MM.1S (cell line): ENCODE measurements at regions not wholly inside any gene's neighbourhood (a gene's known extent, or its start where the extent isn't known, plus 50 kb on each side); places are given as distances from the start of the nearest gene placed in this dataset.

Experiments used
- DNase-seq: peaks from one replicate; pipeline ENCODE4 v3.0.0-alpha.2; 2015
- H2AFZ ChIP-seq: fragments of 300-600 bp; sonication (generic); 2 replicates; pipeline ENCODE4 v1.6.0; 2016; ENCODE audit warnings: antibody characterized with exemption, low read length
- H3F3A ChIP-seq: fragments of 300-600 bp; sonication (generic); 2 replicates; pipeline ENCODE4 v1.6.1; 2016; ENCODE audit warnings: mild to moderate bottlenecking, antibody characterized with exemption, low read length, moderate library complexity, mixed read lengths; ENCODE audit not compliant: insufficient read depth
- H3K27ac ChIP-seq: fragments of 300-600 bp; sonication (generic); 2 replicates; pipeline ENCODE4 v1.5.1; 2016; ENCODE audit warnings: mild to moderate bottlenecking, low read length
- H3K27me3 ChIP-seq: fragments of 300-600 bp; sonication (generic); replicated peaks from 2 replicates; pipeline ENCODE4 v1.6.0; 2016; ENCODE audit warnings: low read length; ENCODE audit not compliant: insufficient read depth
- H3K36me3 ChIP-seq: fragments of 300-600 bp; sonication (generic); replicated peaks from 2 replicates; pipeline ENCODE4 v1.6.1; 2016; ENCODE audit warnings: mild to moderate bottlenecking, low read length, mixed read lengths; ENCODE audit not compliant: insufficient read depth
- H3K4me1 ChIP-seq: fragments of 300-600 bp; sonication (generic); 2 replicates; pipeline ENCODE4 v1.6.1; 2016; ENCODE audit warnings: low read length, mixed read lengths
- H3K4me2 ChIP-seq: fragments of 300-600 bp; sonication (generic); 2 replicates; pipeline ENCODE4 v1.6.0; 2016; ENCODE audit warnings: low read depth, low read length
- H3K4me3 ChIP-seq: fragments of 300-600 bp; sonication (generic); 2 replicates; pipeline ENCODE4 v1.5.1; 2016; ENCODE audit warnings: low read length, mixed read lengths
- H3K79me2 ChIP-seq: fragments of 300-600 bp; sonication (generic); 2 replicates; pipeline ENCODE4 v1.6.1; 2016; ENCODE audit warnings: mixed run types, low read length, mixed read lengths
- H3K9ac ChIP-seq: fragments of 300-600 bp; sonication (generic); 2 replicates; pipeline ENCODE4 v1.6.1; 2016; ENCODE audit warnings: low read length, mixed read lengths
- H3K9me2 ChIP-seq: fragments of 300-600 bp; sonication (generic); replicated peaks from 2 replicates; pipeline ENCODE4 v1.6.1; 2016; ENCODE audit warnings: mild to moderate bottlenecking, low read length, mixed read lengths; ENCODE audit not compliant: insufficient read depth
- H3K9me3 ChIP-seq: fragments of 300-600 bp; sonication (generic); replicated peaks from 2 replicates; pipeline ENCODE4 v1.6.1; 2016; ENCODE audit warnings: mild to moderate bottlenecking, low read length, mixed read lengths; ENCODE audit not compliant: insufficient read depth
- H4K20me1 ChIP-seq: fragments of 300-600 bp; sonication (generic); 2 replicates; pipeline ENCODE4 v1.6.1; 2016; ENCODE audit warnings: mild to moderate bottlenecking, low read length, moderate library complexity, mixed read lengths; ENCODE audit not compliant: insufficient read depth
- EZH2 ChIP-seq: fragments of 300-600 bp; sonication (generic); optimal IDR thresholded peaks from 2 replicates; pipeline ENCODE3; 2017; ENCODE audit warnings: low read depth, mild to moderate bottlenecking, antibody characterized with exemption, low read length, mixed read lengths
- EZH2phosphoT487 ChIP-seq: fragments of 300-600 bp; sonication (generic); IDR thresholded peaks from 2 replicates; pipeline ENCODE4 v1.6.1; 2018; ENCODE audit warnings: antibody characterized with exemption, low read length
- TF ChIP-seq, protein P1 (sequence below): fragments of 300-600 bp; sonication (generic); IDR thresholded peaks from 2 replicates; pipeline ENCODE4 v1.5.1; 2016; ENCODE audit warnings: antibody characterized with exemption, low read length, mixed read lengths

- H3K27me3 ChIP-seq, result no peaks in the 10 kb centered on the region
- no peak overlapping the region for H3K9ac ChIP-seq
- H3F3A ChIP-seq, result no peaks in the 10 kb centered on the region
- no peaks in the 10 kb centered on the region for H3K9me3 ChIP-seq
- no peak for DNase-seq
- no peak overlapping the region for H2AFZ ChIP-seq
- no peaks in the 10 kb centered on the region for H3K4me1 ChIP-seq
- no peaks in the 10 kb centered on the region for H3K36me3 ChIP-seq
- TF ChIP-seq EZH2 (no peak), EZH2phosphoT487 (no peak)
- TF ChIP-seq, protein P1, sequence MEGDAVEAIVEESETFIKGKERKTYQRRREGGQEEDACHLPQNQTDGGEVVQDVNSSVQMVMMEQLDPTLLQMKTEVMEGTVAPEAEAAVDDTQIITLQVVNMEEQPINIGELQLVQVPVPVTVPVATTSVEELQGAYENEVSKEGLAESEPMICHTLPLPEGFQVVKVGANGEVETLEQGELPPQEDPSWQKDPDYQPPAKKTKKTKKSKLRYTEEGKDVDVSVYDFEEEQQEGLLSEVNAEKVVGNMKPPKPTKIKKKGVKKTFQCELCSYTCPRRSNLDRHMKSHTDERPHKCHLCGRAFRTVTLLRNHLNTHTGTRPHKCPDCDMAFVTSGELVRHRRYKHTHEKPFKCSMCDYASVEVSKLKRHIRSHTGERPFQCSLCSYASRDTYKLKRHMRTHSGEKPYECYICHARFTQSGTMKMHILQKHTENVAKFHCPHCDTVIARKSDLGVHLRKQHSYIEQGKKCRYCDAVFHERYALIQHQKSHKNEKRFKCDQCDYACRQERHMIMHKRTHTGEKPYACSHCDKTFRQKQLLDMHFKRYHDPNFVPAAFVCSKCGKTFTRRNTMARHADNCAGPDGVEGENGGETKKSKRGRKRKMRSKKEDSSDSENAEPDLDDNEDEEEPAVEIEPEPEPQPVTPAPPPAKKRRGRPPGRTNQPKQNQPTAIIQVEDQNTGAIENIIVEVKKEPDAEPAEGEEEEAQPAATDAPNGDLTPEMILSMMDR, result no peak
- H3K4me3 ChIP-seq, result no peak overlapping the region
- H4K20me1 ChIP-seq, result no peaks in the 10 kb centered on the region
- H3K27ac ChIP-seq, result no peak overlapping the region
- no peak overlapping the region for H3K4me2 ChIP-seq
- no peaks in the 10 kb centered on the region for H3K9me2 ChIP-seq
- no peaks in the 10 kb centered on the region for H3K79me2 ChIP-seq
Observed at GRCh38 chr3:84510007-84510406, 448.8 kb upstream of the CADM2 start.

GRCh38 chr3:84522893-84523292 lies 435.9 kb upstream of the CADM2 start:
- Histone ChIP-seq H2AFZ (no peak overlapping the region), H3K9me3 (no peaks in the 10 kb centered on the region), H3K36me3 (no peaks in the 10 kb centered on the region), H3K4me3 (no peak overlapping the region), H3F3A (no peaks in the 10 kb centered on the region), H3K9me2 (no peaks in the 10 kb centered on the region), H3K27me3 (no peaks in the 10 kb centered on the region), H3K9ac (no peak overlapping the region), H3K79me2 (no peaks in the 10 kb centered on the region), H3K27ac (no peak overlapping the region), H4K20me1 (no peaks in the 10 kb centered on the region), H3K4me2 (no peak overlapping the region), H3K4me1 (no peaks in the 10 kb centered on the region)
- DNase-seq, result no peak
- TF ChIP-seq, protein P1, result no peak
- TF ChIP-seq EZH2phosphoT487, result no peak
- no peak for TF ChIP-seq EZH2

- no peak for DNase-seq
- no peak for TF ChIP-seq EZH2phosphoT487
- Histone ChIP-seq H3K79me2 (no peaks in the 10 kb centered on the region), H4K20me1 (no peaks in the 10 kb centered on the region), H3F3A (no peaks in the 10 kb centered on the region), H3K4me2 (no peak overlapping the region), H3K4me3 (no peak overlapping the region), H3K4me1 (no peaks in the 10 kb centered on the region), H3K27ac (no peak overlapping the region), H2AFZ (no peak overlapping the region), H3K27me3 (no peaks in the 10 kb centered on the region), H3K36me3 (no peaks in the 10 kb centered on the region), H3K9me2 (no peaks in the 10 kb centered on the region), H3K9ac (no peak overlapping the region), H3K9me3 (no peaks in the 10 kb centered on the region)
Observed at GRCh38 chr3:84536916-84537315, 421.9 kb upstream of the CADM2 start.

GRCh38 chr3:84538597-84538996 lies 420.2 kb upstream of the CADM2 start:
- Histone ChIP-seq H3K9ac (no peak overlapping the region), H3F3A (no peaks in the 10 kb centered on the region), H3K27me3 (no peaks in the 10 kb centered on the region), H3K36me3 (no peaks in the 10 kb centered on the region), H2AFZ (no peak overlapping the region), H3K9me2 (no peaks in the 10 kb centered on the region), H3K4me2 (no peak overlapping the region), H4K20me1 (no peaks in the 10 kb centered on the region), H3K27ac (no peak overlapping the region), H3K4me3 (no peak overlapping the region), H3K79me2 (no peaks in the 10 kb centered on the region), H3K9me3 (no peaks in the 10 kb centered on the region), H3K4me1 (no peaks in the 10 kb centered on the region)
- TF ChIP-seq EZH2phosphoT487 (no peak), EZH2 (no peak)
- TF ChIP-seq, protein P1, result no peak
- DNase-seq, result no peak
